Prostate gland (tissue), 2 donors: ENCODE measurements at regions not wholly inside any gene's neighbourhood (a gene's known extent, or its start where the extent isn't known, plus 50 kb on each side); places are given as distances from the start of the nearest gene placed in this dataset.

Source experiments
- DNase-seq: peaks from one replicate; pipeline ENCODE4 v3.0.0-alpha.2; 2019; ENCODE audit warnings: low spot score
- H3K27ac ChIP-seq, 2 donors: fragments of 200-600 bp; sonication (generic); 2 replicates each; pipeline ENCODE4 v1.5.1; 2017 to 2019
- H3K27me3 ChIP-seq: fragments of 200-600 bp; sonication (generic); replicated peaks from 2 replicates; pipeline ENCODE4 v1.5.1; 2019; ENCODE audit not compliant: insufficient read depth
- H3K36me3 ChIP-seq, 2 donors: fragments of 200-600 bp; sonication (generic); 1 replicate in 1 of 2; 2 replicates in 1 of 2; pipeline versions ENCODE4 v1.5.1 to v1.8.1; 2017 to 2019
- H3K4me1 ChIP-seq: fragments of 200-600 bp; sonication (generic); replicated peaks from 2 replicates; pipeline ENCODE4 v1.5.1; 2019
- H3K4me3 ChIP-seq, 2 donors: fragments of 200-600 bp; sonication (generic); 2 replicates each; pipeline ENCODE4 v1.5.1; 2017 to 2019
- H3K9me3 ChIP-seq: fragments of 200-600 bp; sonication (generic); 2 replicates; pipeline ENCODE4 v1.5.1; 2017
- CTCF ChIP-seq, 4 experiments: fragments of 200-600 bp in 2 of 4; fragments of 450-650 bp in 2 of 4; sonication (generic) in 2 of 4; IDR thresholded peaks; 1 replicate in 3 of 4; 2 replicates in 1 of 4; pipeline ENCODE4 v1.5.1; 2016 to 2019; ENCODE audit warnings: antibody characterized with exemption in 4 of 4, mild to moderate bottlenecking in 2 of 4, moderate library complexity in 2 of 4
- POLR2A ChIP-seq: fragments of 450-650 bp; IDR thresholded peaks from one replicate; pipeline ENCODE4 v1.6.1; 2016; ENCODE audit warnings: antibody characterized with exemption, mild to moderate bottlenecking
- POLR2AphosphoS5 ChIP-seq: sonication (generic); formaldehyde crosslinking; IDR thresholded peaks from one replicate; pipeline ENCODE4 v1.6.1; 2017; ENCODE audit warnings: antibody characterized with exemption
- WGBS: methylation state at CpG from one replicate; pipeline ENCODE4 v1.1.5; 2018; 5-methylcytosine and 5-hydroxymethylcytosine counted together
- intact Hi-C: fragments of 100-400 bp; cut with DNase I; formaldehyde crosslinking; loops from one replicate; pipeline ENCODE4 v1.14.2; 2022

GRCh38 chr15:48005077-48005476 is 115.7 kb upstream of the SLC24A5 start:
- Histone ChIP-seq H3K27ac (no peak overlapping the region), H3K4me1 (no peaks in the 10 kb centered on the region), H3K9me3 (no peaks in the 10 kb centered on the region), H3K36me3 (no peaks in the 10 kb centered on the region), H3K4me3 (no peak overlapping the region), H3K27me3 (no peaks in the 10 kb centered on the region)
- DNase-seq, result no peak
- 96% methylated on average over 1 of the region's 1 CpG for WGBS
- intact Hi-C loops, result no loop called here
- no peak for TF ChIP-seq POLR2A
- no peak for TF ChIP-seq POLR2AphosphoS5
- TF ChIP-seq CTCF (IDR thresholded peaks at IDR 0.05), result no peak

- WGBS, result 53% methylated on average over 7 of the region's 7 CpGs
- Histone ChIP-seq H3K9me3 (no peaks in the 10 kb centered on the region), H3K4me1 (no peaks in the 10 kb centered on the region), H3K27me3 (no peaks in the 10 kb centered on the region), H3K4me3 (no peak overlapping the region), H3K36me3 (no peaks in the 10 kb centered on the region), H3K27ac (no peak overlapping the region)
- TF ChIP-seq CTCF (IDR thresholded peaks at IDR 0.05) (no peak), POLR2AphosphoS5 (peak; percentile 57), POLR2A (no peak)
- DNase-seq, result no peak
- intact Hi-C loops, result no loop called here
These were observed 114.7 kb upstream of the SLC24A5 start for GRCh38 chr15:48006031-48006511.

- Histone ChIP-seq H3K4me1 (no peaks in the 10 kb centered on the region), H3K9me3 (no peaks in the 10 kb centered on the region), H3K36me3 (no peaks in the 10 kb centered on the region), H3K4me3 (no peak overlapping the region), H3K27ac (no peak overlapping the region), H3K27me3 (no peaks in the 10 kb centered on the region)
- 72% methylated on average over 4 of the region's 4 CpGs for WGBS
- no peak for DNase-seq
- intact Hi-C loops, result no loop called here
- TF ChIP-seq CTCF (IDR thresholded peaks at IDR 0.05) (no peak), POLR2A (no peak), POLR2AphosphoS5 (no peak)
These were observed 110.5 kb upstream of the SLC24A5 start for GRCh38 chr15:48010316-48010715.

- WGBS, result 90% methylated on average over 3 of the region's 3 CpGs
- Histone ChIP-seq H3K36me3 (no peaks in the 10 kb centered on the region), H3K9me3 (no peaks in the 10 kb centered on the region), H3K27me3 (no peaks in the 10 kb centered on the region), H3K4me3 (no peak overlapping the region), H3K27ac (no peak overlapping the region), H3K4me1 (peaks cover under 1% of the 10 kb centered on the region)
- intact Hi-C loops, result no loop called here
- TF ChIP-seq POLR2A (no peak), POLR2AphosphoS5 (no peak), CTCF (IDR thresholded peaks at IDR 0.05) (no peak)
- no peak for DNase-seq
These were observed 108.6 kb upstream of the SLC24A5 start for GRCh38 chr15:48012191-48012590.

GRCh38 chr15:48016865-48017264 is 103.9 kb upstream of the SLC24A5 start:
- TF ChIP-seq POLR2AphosphoS5, result peak; percentile 85
- no peak for TF ChIP-seq CTCF (IDR thresholded peaks at IDR 0.05)
- TF ChIP-seq POLR2A, result no peak
- peaks cover 5% of the 10 kb centered on the region for H3K4me1 ChIP-seq
- intact Hi-C loops, result no loop called here
- no peaks in the 10 kb centered on the region for H3K36me3 ChIP-seq
- WGBS, result 48% methylated on average over 3 of the region's 3 CpGs
- H3K9me3 ChIP-seq, result no peaks in the 10 kb centered on the region
- H3K27me3 ChIP-seq, result no peaks in the 10 kb centered on the region
- DNase-seq, result peak; percentile 41
- no peak overlapping the region for H3K4me3 ChIP-seq
- H3K27ac ChIP-seq, result peak overlapping the region in 1 of 2 donors; percentile 66
